ENCODE measurements at regions not wholly inside any gene's neighbourhood (a gene's known extent, or its start where the extent isn't known, plus 50 kb on each side); places are given as distances from the start of the nearest gene placed in this dataset.

DNA sequence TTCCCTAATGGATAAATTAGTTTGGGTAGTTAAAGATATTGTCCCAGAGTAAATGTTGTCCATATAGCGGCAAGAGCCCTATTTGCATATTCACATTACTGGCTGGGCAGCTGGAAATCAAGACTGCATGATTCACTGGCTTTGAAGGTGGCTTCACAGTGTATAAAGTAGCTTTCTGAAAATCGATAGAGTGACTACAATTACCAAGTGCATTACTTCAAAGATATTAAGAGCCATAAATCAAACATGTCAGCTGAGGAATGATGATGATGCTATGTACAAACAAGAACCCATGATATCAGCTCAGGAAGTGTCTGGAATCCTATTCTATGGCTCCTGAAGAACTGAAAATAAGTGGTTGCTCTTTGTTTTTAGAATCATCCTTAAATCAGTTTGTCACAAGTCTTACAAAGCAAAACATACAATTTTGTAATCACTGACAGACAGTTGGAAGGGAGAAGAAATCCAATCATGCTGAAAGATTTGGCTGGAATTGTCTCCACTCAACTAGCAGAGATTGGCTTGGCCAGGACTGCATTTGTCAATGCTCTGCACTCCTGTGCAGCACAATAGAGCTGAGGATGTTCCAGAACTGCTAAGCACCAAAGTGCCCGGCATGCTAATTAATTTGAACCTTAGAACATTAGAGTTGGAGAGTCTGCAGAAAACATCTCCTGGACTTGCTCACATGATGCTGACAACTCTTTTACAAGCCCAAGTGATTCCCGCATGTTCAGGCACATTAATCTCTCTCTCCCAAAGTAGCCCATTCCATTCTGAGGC, 77.9 kb upstream of the B3GAT2 start:
- no peaks in the 10 kb centered on the region for H3K9me3 ChIP-seq
- no peak for DNase-seq (ENCODE audit: low spot score)
- WGBS, result 53% methylated on average over 4 of the region's 4 CpGs
- H3K4me3 ChIP-seq, result no peak overlapping the region
- H3K27me3 ChIP-seq (replicated peaks; ENCODE audit: insufficient read depth), result no peaks in the 10 kb centered on the region
- intact Hi-C loops (cut with DNase I), result no loop called here
- H3K36me3 ChIP-seq, result no peaks in the 10 kb centered on the region
- no peak overlapping the region for H3K27ac ChIP-seq
- no peaks in the 10 kb centered on the region for H3K4me1 ChIP-seq (replicated peaks)
- TF ChIP-seq POLR2A (IDR thresholded peaks at IDR 0.05) (no peak), POLR2AphosphoS5 (IDR thresholded peaks at IDR 0.05) (no peak)
- TF ChIP-seq, protein P1, sequence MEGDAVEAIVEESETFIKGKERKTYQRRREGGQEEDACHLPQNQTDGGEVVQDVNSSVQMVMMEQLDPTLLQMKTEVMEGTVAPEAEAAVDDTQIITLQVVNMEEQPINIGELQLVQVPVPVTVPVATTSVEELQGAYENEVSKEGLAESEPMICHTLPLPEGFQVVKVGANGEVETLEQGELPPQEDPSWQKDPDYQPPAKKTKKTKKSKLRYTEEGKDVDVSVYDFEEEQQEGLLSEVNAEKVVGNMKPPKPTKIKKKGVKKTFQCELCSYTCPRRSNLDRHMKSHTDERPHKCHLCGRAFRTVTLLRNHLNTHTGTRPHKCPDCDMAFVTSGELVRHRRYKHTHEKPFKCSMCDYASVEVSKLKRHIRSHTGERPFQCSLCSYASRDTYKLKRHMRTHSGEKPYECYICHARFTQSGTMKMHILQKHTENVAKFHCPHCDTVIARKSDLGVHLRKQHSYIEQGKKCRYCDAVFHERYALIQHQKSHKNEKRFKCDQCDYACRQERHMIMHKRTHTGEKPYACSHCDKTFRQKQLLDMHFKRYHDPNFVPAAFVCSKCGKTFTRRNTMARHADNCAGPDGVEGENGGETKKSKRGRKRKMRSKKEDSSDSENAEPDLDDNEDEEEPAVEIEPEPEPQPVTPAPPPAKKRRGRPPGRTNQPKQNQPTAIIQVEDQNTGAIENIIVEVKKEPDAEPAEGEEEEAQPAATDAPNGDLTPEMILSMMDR (IDR thresholded peaks at IDR 0.05), result no peak

DNA sequence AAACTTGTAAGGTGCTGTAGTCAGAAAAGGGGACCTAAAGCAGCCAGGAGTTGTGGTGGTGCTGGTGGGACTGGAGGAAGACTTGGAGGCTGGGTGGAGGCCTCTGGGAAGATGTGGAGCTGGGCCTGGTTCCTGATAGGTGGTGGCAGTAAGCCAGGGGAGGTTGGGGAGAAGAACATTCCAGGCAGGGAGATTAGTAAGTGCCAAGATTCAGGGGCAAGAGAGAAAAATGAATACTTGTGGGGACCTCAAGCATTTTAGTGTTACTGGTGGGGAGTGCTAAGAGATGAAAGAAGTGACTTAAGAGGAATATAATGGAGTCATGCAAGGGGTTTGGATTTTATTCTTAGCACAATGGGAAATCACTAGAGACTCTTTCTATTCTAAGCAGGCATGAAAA, 79.0 kb upstream of the B3GAT2 start:
- no peak overlapping the region for H3K4me3 ChIP-seq
- H3K27me3 ChIP-seq (replicated peaks; ENCODE audit: insufficient read depth), result no peaks in the 10 kb centered on the region
- H3K4me1 ChIP-seq (replicated peaks), result no peaks in the 10 kb centered on the region
- no peaks in the 10 kb centered on the region for H3K36me3 ChIP-seq
- H3K9me3 ChIP-seq, result no peaks in the 10 kb centered on the region
- no peak for TF ChIP-seq POLR2A (IDR thresholded peaks at IDR 0.05)
- TF ChIP-seq, protein P1 (IDR thresholded peaks at IDR 0.05), result no peak
- TF ChIP-seq POLR2AphosphoS5 (IDR thresholded peaks at IDR 0.05), result no peak
- intact Hi-C loops (cut with DNase I), result no loop called here
- DNase-seq (ENCODE audit: low spot score), result no peak
- H3K27ac ChIP-seq, result no peak overlapping the region

DNA sequence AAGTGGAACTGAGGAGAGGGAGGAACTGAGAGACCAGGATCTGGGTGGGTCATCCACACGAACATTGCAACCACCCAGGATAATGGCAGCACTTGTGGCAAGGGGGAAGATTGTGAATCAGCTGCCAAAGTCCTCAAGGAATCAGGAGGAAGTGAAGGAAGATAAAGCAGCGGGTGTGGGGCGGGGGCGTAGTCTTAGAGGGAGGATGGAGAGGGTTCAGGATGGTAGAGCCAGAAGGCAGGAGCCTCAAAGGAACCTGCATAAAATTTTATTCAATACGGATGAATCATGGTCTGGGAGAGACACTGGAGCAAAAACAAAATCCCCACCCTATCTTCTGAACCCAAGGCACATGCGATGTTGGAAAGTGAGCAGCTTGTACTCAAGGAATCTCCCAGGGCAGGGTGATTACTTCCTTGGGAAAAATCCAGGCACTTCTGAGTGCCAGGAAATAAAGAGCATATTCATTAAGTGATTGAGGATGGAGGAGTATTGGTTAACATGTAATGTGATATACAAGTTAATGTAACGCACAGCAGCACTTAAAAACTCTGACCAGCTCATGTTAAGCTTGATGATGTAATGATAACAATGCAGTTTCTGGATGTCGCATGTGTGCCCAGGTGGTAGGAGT, 82.0 kb upstream of the B3GAT2 start:
- TF ChIP-seq POLR2AphosphoS5 (IDR thresholded peaks at IDR 0.05) (no peak), POLR2A (IDR thresholded peaks at IDR 0.05) (no peak)
- TF ChIP-seq, protein P1 (IDR thresholded peaks at IDR 0.05), result no peak
- Histone ChIP-seq H3K4me3 (no peak overlapping the region), H3K27me3 (replicated peaks; ENCODE audit: insufficient read depth) (no peaks in the 10 kb centered on the region), H3K4me1 (replicated peaks) (no peaks in the 10 kb centered on the region), H3K36me3 (no peaks in the 10 kb centered on the region), H3K27ac (no peak overlapping the region), H3K9me3 (no peaks in the 10 kb centered on the region)
- DNase-seq (ENCODE audit: low spot score), result no peak
- 55% methylated on average over 8 of the region's 8 CpGs for WGBS
- intact Hi-C loops (cut with DNase I), result no loop called here

DNA sequence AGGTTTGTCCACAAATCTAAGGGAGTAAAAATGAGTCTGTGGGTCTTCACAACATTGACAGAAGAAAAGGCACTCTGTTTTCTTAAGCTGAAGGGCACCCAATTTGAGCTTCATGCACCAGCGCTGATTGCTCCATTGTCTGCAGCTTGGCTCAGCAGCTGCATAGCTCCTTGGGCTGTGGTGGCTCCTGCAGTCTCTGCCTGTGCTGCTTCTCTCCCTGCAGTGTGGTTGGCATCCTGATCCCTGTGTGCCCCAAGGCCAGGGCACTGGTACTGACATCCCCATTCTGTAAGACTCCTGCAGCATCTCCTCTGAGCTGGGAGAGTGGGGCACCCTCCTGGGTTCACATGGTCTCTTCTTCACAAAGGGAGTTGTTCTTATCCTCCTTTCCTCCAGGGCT, 83.2 kb upstream of the B3GAT2 start:
- DNase-seq (ENCODE audit: low spot score), result no peak
- Histone ChIP-seq H3K36me3 (no peaks in the 10 kb centered on the region), H3K27ac (no peak overlapping the region), H3K27me3 (replicated peaks; ENCODE audit: insufficient read depth) (no peaks in the 10 kb centered on the region), H3K4me3 (no peak overlapping the region), H3K4me1 (replicated peaks) (no peaks in the 10 kb centered on the region), H3K9me3 (no peaks in the 10 kb centered on the region)
- TF ChIP-seq, protein P1 (IDR thresholded peaks at IDR 0.05), result no peak
- TF ChIP-seq POLR2A (IDR thresholded peaks at IDR 0.05) (no peak), POLR2AphosphoS5 (IDR thresholded peaks at IDR 0.05) (no peak)
- WGBS, result 78% methylated on average over 1 of the region's 1 CpG
- intact Hi-C loops (cut with DNase I), result no loop called here

DNA sequence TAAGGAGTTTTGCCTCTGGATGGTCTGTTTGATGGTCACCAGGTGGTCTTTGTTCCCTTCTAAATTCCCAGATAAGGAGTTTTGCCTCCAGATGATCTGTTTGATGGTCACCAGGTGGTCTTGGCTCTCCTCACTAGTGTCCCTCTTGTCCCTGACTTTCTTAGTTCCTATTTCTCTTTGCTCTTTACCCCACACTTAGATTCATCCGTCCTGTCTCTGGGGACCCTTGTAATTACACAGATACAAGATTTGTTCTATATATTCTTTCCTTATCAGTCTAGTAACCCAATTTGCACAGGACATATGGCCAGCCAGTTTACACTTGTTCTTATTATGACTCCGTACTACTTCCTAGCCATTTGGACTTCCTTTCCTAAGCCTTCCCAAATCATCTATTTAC, 84.0 kb upstream of the B3GAT2 start:
- Histone ChIP-seq H3K27me3 (replicated peaks; ENCODE audit: insufficient read depth) (no peaks in the 10 kb centered on the region), H3K4me3 (no peak overlapping the region), H3K9me3 (no peaks in the 10 kb centered on the region), H3K27ac (no peak overlapping the region), H3K4me1 (replicated peaks) (no peaks in the 10 kb centered on the region), H3K36me3 (no peaks in the 10 kb centered on the region)
- 49% methylated on average over 2 of the region's 2 CpGs for WGBS
- intact Hi-C loops (cut with DNase I), result no loop called here
- DNase-seq (ENCODE audit: low spot score), result no peak
- TF ChIP-seq, protein P1 (IDR thresholded peaks at IDR 0.05), result no peak
- TF ChIP-seq POLR2AphosphoS5 (IDR thresholded peaks at IDR 0.05), result no peak
- no peak for TF ChIP-seq POLR2A (IDR thresholded peaks at IDR 0.05)

Data from prostate gland (tissue), 2 donors.